ENCODE measurements at regions not wholly inside any gene's neighbourhood (a gene's known extent, or its start where the extent isn't known, plus 50 kb on each side); places are given as distances from the start of the nearest gene placed in this dataset.
"Not testable (repeated sequence)": the region's sequence is repeated elsewhere in the genome, so short reads cannot be mapped to it uniquely, and the experiment has no call there.

- DNase-seq (ENCODE audit: low read depth in 2 of 3, low spot score in 1 of 3) = not testable (repeated sequence)
Observed at GRCh38 chr10:57032301-57032700, 671.2 kb upstream of the ZWINT start.

- DNase-seq (ENCODE audit: low read depth in 2 of 3, low spot score in 1 of 3) = no peak
Observed at GRCh38 chr10:57031346-57031745, 670.3 kb upstream of the ZWINT start.

- no peak for DNase-seq (ENCODE audit: low read depth in 2 of 3, low spot score in 1 of 3)
Observed at GRCh38 chr10:57026307-57026706, 665.2 kb upstream of the ZWINT start.

- DNase-seq (ENCODE audit: low read depth in 2 of 3, low spot score in 1 of 3) = no peak
Observed at GRCh38 chr10:57023626-57024025, 662.6 kb upstream of the ZWINT start.

GRCh38 chr10:57018452-57018851, 657.4 kb upstream of the ZWINT start:
- DNase-seq (ENCODE audit: low read depth in 2 of 3, low spot score in 1 of 3) = no peak

- DNase-seq (ENCODE audit: low read depth in 2 of 3, low spot score in 1 of 3) = no peak
Observed at GRCh38 chr10:57017356-57018037, 656.4 kb upstream of the ZWINT start.

GRCh38 chr10:57015595-57016318, 654.7 kb upstream of the ZWINT start:
- no peak for DNase-seq (ENCODE audit: low read depth in 2 of 3, low spot score in 1 of 3)

- DNase-seq (ENCODE audit: low read depth in 2 of 3, low spot score in 1 of 3) = no peak
Observed at GRCh38 chr10:57015187-57015586, 654.1 kb upstream of the ZWINT start.

GRCh38 chr10:57014758-57015157, 653.7 kb upstream of the ZWINT start:
- no peak for DNase-seq (ENCODE audit: low read depth in 2 of 3, low spot score in 1 of 3)

- no peak for DNase-seq (ENCODE audit: low read depth in 2 of 3, low spot score in 1 of 3)
Observed at GRCh38 chr10:57008189-57008588, 647.1 kb upstream of the ZWINT start.

- DNase-seq (ENCODE audit: low read depth in 2 of 3, low spot score in 1 of 3) = no peak
Observed at GRCh38 chr10:56991591-56992069, 630.6 kb upstream of the ZWINT start.

GRCh38 chr10:56975513-56975912, 614.5 kb upstream of the ZWINT start:
- no peak for DNase-seq (ENCODE audit: low read depth in 2 of 3, low spot score in 1 of 3)

GRCh38 chr10:56973766-56974165, 612.7 kb upstream of the ZWINT start:
- no peak for DNase-seq (ENCODE audit: low read depth in 2 of 3, low spot score in 1 of 3)

GRCh38 chr10:56943221-56943755, 582.2 kb upstream of the ZWINT start:
- no peak for DNase-seq (ENCODE audit: low read depth in 2 of 3, low spot score in 1 of 3)

GRCh38 chr10:56934515-56934914, 573.5 kb upstream of the ZWINT start:
- no peak for DNase-seq (ENCODE audit: low read depth in 2 of 3, low spot score in 1 of 3)

- no peak for DNase-seq (ENCODE audit: low read depth in 2 of 3, low spot score in 1 of 3)
Observed at GRCh38 chr10:56928714-56929113, 567.7 kb upstream of the ZWINT start.

GRCh38 chr10:56927701-56928100, 566.6 kb upstream of the ZWINT start:
- DNase-seq (ENCODE audit: low read depth in 2 of 3, low spot score in 1 of 3) = no peak

- no peak for DNase-seq (ENCODE audit: low read depth in 2 of 3, low spot score in 1 of 3)
Observed at GRCh38 chr10:56920601-56921261, 559.7 kb upstream of the ZWINT start.

- no peak for DNase-seq (ENCODE audit: low read depth in 2 of 3, low spot score in 1 of 3)
Observed at GRCh38 chr10:56912043-56912442, 551.0 kb upstream of the ZWINT start.

GRCh38 chr10:56905051-56905450, 544.0 kb upstream of the ZWINT start:
- no peak for DNase-seq (ENCODE audit: low read depth in 2 of 3, low spot score in 1 of 3)

GRCh38 chr10:56902554-56902953, 541.5 kb upstream of the ZWINT start:
- no peak for DNase-seq (ENCODE audit: low read depth in 2 of 3, low spot score in 1 of 3)

GRCh38 chr10:56895306-56895705, 534.2 kb upstream of the ZWINT start:
- DNase-seq (ENCODE audit: low read depth in 2 of 3, low spot score in 1 of 3) = no peak
